ENCODE measurements at regions not wholly inside any gene's neighbourhood (a gene's known extent, or its start where the extent isn't known, plus 50 kb on each side); places are given as distances from the start of the nearest gene placed in this dataset.

GRCh38 chr13:105599477-105600037, 935.9 kb downstream of the EFNB2 start:
- no peaks in the 10 kb centered on the region for H3K9me3 ChIP-seq (ENCODE audit: control insufficient read depth in 2 of 2, insufficient read depth in 1 of 2, low read depth in 1 of 2, low read length in 1 of 2)
- H3K4me3 ChIP-seq (ENCODE audit: low read depth in 1 of 3, low read length in 3 of 3), result no peak overlapping the region
- FAIRE-seq, result no peak
- DNase-seq, result no peak
- 70 to 72% (median 72%) methylated on average over 6 of the region's 6 CpGs for WGBS, 3 donors
- no peaks in the 10 kb centered on the region for H3K4me1 ChIP-seq (ENCODE audit: control insufficient read depth in 3 of 3, insufficient read depth in 2 of 3, low read depth in 1 of 3, low read length in 2 of 3)
- no peak overlapping the region for H3K27ac ChIP-seq (ENCODE audit: low read depth in 1 of 3, low read length in 2 of 3)
- H3K36me3 ChIP-seq (ENCODE audit: control insufficient read depth in 3 of 3, insufficient read depth in 2 of 3, low read depth in 1 of 3, low read length in 3 of 3), result no peaks in the 10 kb centered on the region
- H3K27me3 ChIP-seq (ENCODE audit: control insufficient read depth in 3 of 3, insufficient read depth in 3 of 3, low read length in 3 of 3), result no peaks in the 10 kb centered on the region

- Histone ChIP-seq H3K27ac (ENCODE audit: low read depth in 1 of 3, low read length in 2 of 3) (no peak overlapping the region), H3K27me3 (ENCODE audit: control insufficient read depth in 3 of 3, insufficient read depth in 3 of 3, low read length in 3 of 3) (no peaks in the 10 kb centered on the region), H3K9me3 (ENCODE audit: control insufficient read depth in 2 of 2, insufficient read depth in 1 of 2, low read depth in 1 of 2, low read length in 1 of 2) (no peaks in the 10 kb centered on the region), H3K36me3 (ENCODE audit: control insufficient read depth in 3 of 3, insufficient read depth in 2 of 3, low read depth in 1 of 3, low read length in 3 of 3) (no peaks in the 10 kb centered on the region), H3K4me1 (ENCODE audit: control insufficient read depth in 3 of 3, insufficient read depth in 2 of 3, low read depth in 1 of 3, low read length in 2 of 3) (no peaks in the 10 kb centered on the region), H3K4me3 (ENCODE audit: low read depth in 1 of 3, low read length in 3 of 3) (no peak overlapping the region)
- 74 to 85% (median 78%) methylated on average over 2 of the region's 2 CpGs for WGBS, 3 donors
- DNase-seq, result no peak
- no peak for FAIRE-seq
Observed at GRCh38 chr13:105598529-105598928, 936.9 kb downstream of the EFNB2 start.

GRCh38 chr13:105597573-105597972, 937.9 kb downstream of the EFNB2 start:
- Histone ChIP-seq H3K27me3 (ENCODE audit: control insufficient read depth in 3 of 3, insufficient read depth in 3 of 3, low read length in 3 of 3) (no peaks in the 10 kb centered on the region), H3K27ac (ENCODE audit: low read depth in 1 of 3, low read length in 2 of 3) (no peak overlapping the region), H3K9me3 (ENCODE audit: control insufficient read depth in 2 of 2, insufficient read depth in 1 of 2, low read depth in 1 of 2, low read length in 1 of 2) (no peaks in the 10 kb centered on the region), H3K4me1 (ENCODE audit: control insufficient read depth in 3 of 3, insufficient read depth in 2 of 3, low read depth in 1 of 3, low read length in 2 of 3) (no peaks in the 10 kb centered on the region), H3K36me3 (ENCODE audit: control insufficient read depth in 3 of 3, insufficient read depth in 2 of 3, low read depth in 1 of 3, low read length in 3 of 3) (no peaks in the 10 kb centered on the region), H3K4me3 (ENCODE audit: low read depth in 1 of 3, low read length in 3 of 3) (no peak overlapping the region)
- DNase-seq (no peak), FAIRE-seq (no peak)
- WGBS, 3 donors, result 86 to 90% (median 89%) methylated on average over 6 of the region's 6 CpGs

GRCh38 chr13:105595471-105595870, 940.0 kb downstream of the EFNB2 start:
- 80 to 86% (median 86%) methylated on average over 4 of the region's 4 CpGs for WGBS, 3 donors
- H3K36me3 ChIP-seq (ENCODE audit: control insufficient read depth in 3 of 3, insufficient read depth in 2 of 3, low read depth in 1 of 3, low read length in 3 of 3), result no peaks in the 10 kb centered on the region
- H3K4me1 ChIP-seq (ENCODE audit: control insufficient read depth in 3 of 3, insufficient read depth in 2 of 3, low read depth in 1 of 3, low read length in 2 of 3), result no peaks in the 10 kb centered on the region
- no peak overlapping the region for H3K4me3 ChIP-seq (ENCODE audit: low read depth in 1 of 3, low read length in 3 of 3)
- H3K27me3 ChIP-seq (ENCODE audit: control insufficient read depth in 3 of 3, insufficient read depth in 3 of 3, low read length in 3 of 3), result no peaks in the 10 kb centered on the region
- FAIRE-seq (no peak), DNase-seq (no peak)
- H3K9me3 ChIP-seq (ENCODE audit: control insufficient read depth in 2 of 2, insufficient read depth in 1 of 2, low read depth in 1 of 2, low read length in 1 of 2), result no peaks in the 10 kb centered on the region
- H3K27ac ChIP-seq (ENCODE audit: low read depth in 1 of 3, low read length in 2 of 3), result no peak overlapping the region

GRCh38 chr13:105591277-105591676, 944.2 kb downstream of the EFNB2 start:
- 60 to 82% (median 80%) methylated on average over 3 of the region's 3 CpGs for WGBS, 3 donors
- no peaks in the 10 kb centered on the region for H3K27me3 ChIP-seq (ENCODE audit: control insufficient read depth in 3 of 3, insufficient read depth in 3 of 3, low read length in 3 of 3)
- no peak for FAIRE-seq
- H3K36me3 ChIP-seq (ENCODE audit: control insufficient read depth in 3 of 3, insufficient read depth in 2 of 3, low read depth in 1 of 3, low read length in 3 of 3), result no peaks in the 10 kb centered on the region
- no peaks in the 10 kb centered on the region for H3K4me1 ChIP-seq (ENCODE audit: control insufficient read depth in 3 of 3, insufficient read depth in 2 of 3, low read depth in 1 of 3, low read length in 2 of 3)
- no peak overlapping the region for H3K27ac ChIP-seq (ENCODE audit: low read depth in 1 of 3, low read length in 2 of 3)
- DNase-seq, result no peak
- no peak overlapping the region for H3K4me3 ChIP-seq (ENCODE audit: low read depth in 1 of 3, low read length in 3 of 3)
- H3K9me3 ChIP-seq (ENCODE audit: control insufficient read depth in 2 of 2, insufficient read depth in 1 of 2, low read depth in 1 of 2, low read length in 1 of 2), result no peaks in the 10 kb centered on the region

- H3K36me3 ChIP-seq (ENCODE audit: control insufficient read depth in 3 of 3, insufficient read depth in 2 of 3, low read depth in 1 of 3, low read length in 3 of 3), result no peaks in the 10 kb centered on the region
- 83 to 88% (median 88%) methylated on average over 7 of the region's 7 CpGs for WGBS, 3 donors
- H3K27me3 ChIP-seq (ENCODE audit: control insufficient read depth in 3 of 3, insufficient read depth in 3 of 3, low read length in 3 of 3), result no peaks in the 10 kb centered on the region
- no peaks in the 10 kb centered on the region for H3K4me1 ChIP-seq (ENCODE audit: control insufficient read depth in 3 of 3, insufficient read depth in 2 of 3, low read depth in 1 of 3, low read length in 2 of 3)
- no peak overlapping the region for H3K27ac ChIP-seq (ENCODE audit: low read depth in 1 of 3, low read length in 2 of 3)
- no peak for FAIRE-seq
- H3K9me3 ChIP-seq (ENCODE audit: control insufficient read depth in 2 of 2, insufficient read depth in 1 of 2, low read depth in 1 of 2, low read length in 1 of 2), result no peaks in the 10 kb centered on the region
- DNase-seq, result no peak
- no peak overlapping the region for H3K4me3 ChIP-seq (ENCODE audit: low read depth in 1 of 3, low read length in 3 of 3)
Observed at GRCh38 chr13:105587786-105588185, 947.7 kb downstream of the EFNB2 start.

GRCh38 chr13:105579821-105580710, 955.4 kb downstream of the EFNB2 start:
- Histone ChIP-seq H3K27me3 (ENCODE audit: control insufficient read depth in 3 of 3, insufficient read depth in 3 of 3, low read length in 3 of 3) (no peaks in the 10 kb centered on the region), H3K4me3 (ENCODE audit: low read depth in 1 of 3, low read length in 3 of 3) (no peak overlapping the region), H3K4me1 (ENCODE audit: control insufficient read depth in 3 of 3, insufficient read depth in 2 of 3, low read depth in 1 of 3, low read length in 2 of 3) (no peaks in the 10 kb centered on the region), H3K27ac (ENCODE audit: low read depth in 1 of 3, low read length in 2 of 3) (no peak overlapping the region), H3K36me3 (ENCODE audit: control insufficient read depth in 3 of 3, insufficient read depth in 2 of 3, low read depth in 1 of 3, low read length in 3 of 3) (no peaks in the 10 kb centered on the region), H3K9me3 (ENCODE audit: control insufficient read depth in 2 of 2, insufficient read depth in 1 of 2, low read depth in 1 of 2, low read length in 1 of 2) (peaks cover 0 to 9% of the 10 kb centered on the region in 2 donors)
- 71 to 86% (median 84%) methylated on average over 2 of the region's 2 CpGs for WGBS, 3 donors
- no peak for DNase-seq
- no peak for FAIRE-seq

GRCh38 chr13:105573136-105573535, 962.3 kb downstream of the EFNB2 start:
- H3K27me3 ChIP-seq (ENCODE audit: control insufficient read depth in 3 of 3, insufficient read depth in 3 of 3, low read length in 3 of 3), result no peaks in the 10 kb centered on the region
- H3K36me3 ChIP-seq (ENCODE audit: control insufficient read depth in 3 of 3, insufficient read depth in 2 of 3, low read depth in 1 of 3, low read length in 3 of 3), result no peaks in the 10 kb centered on the region
- H3K4me1 ChIP-seq (ENCODE audit: control insufficient read depth in 3 of 3, insufficient read depth in 2 of 3, low read depth in 1 of 3, low read length in 2 of 3), result no peaks in the 10 kb centered on the region
- peaks cover 0 to 12% of the 10 kb centered on the region in 2 donors for H3K9me3 ChIP-seq (ENCODE audit: control insufficient read depth in 2 of 2, insufficient read depth in 1 of 2, low read depth in 1 of 2, low read length in 1 of 2)
- no peak for FAIRE-seq
- H3K4me3 ChIP-seq (ENCODE audit: low read depth in 1 of 3, low read length in 3 of 3), result no peak overlapping the region
- 67 to 97% (median 76%) methylated on average over 1 of the region's 1 CpG for WGBS, 3 donors
- no peak overlapping the region for H3K27ac ChIP-seq (ENCODE audit: low read depth in 1 of 3, low read length in 2 of 3)
- DNase-seq, result no peak
